H9 (cell line): ENCODE measurements at regions not wholly inside any gene's neighbourhood (a gene's known extent, or its start where the extent isn't known, plus 50 kb on each side); places are given as distances from the start of the nearest gene placed in this dataset.

Experiments
- DNase-seq: peaks from one replicate; pipeline ENCODE4 v3.0.0-alpha.2; 2017
- H2AFZ ChIP-seq: one replicate; pipeline ENCODE4 v1.6.1; 2013; ENCODE audit warnings: mild to moderate bottlenecking, low read length, control low read depth, moderate library complexity
- H2AK5ac ChIP-seq: 2 replicates; pipeline ENCODE4 v1.6.1; 2013; ENCODE audit warnings: low read length, control low read depth, mixed read lengths; ENCODE audit not compliant: insufficient read length
- H2BK120ac ChIP-seq: one replicate; pipeline ENCODE4 v1.6.1; 2013; ENCODE audit warnings: low read depth, mild to moderate bottlenecking, low read length, control low read depth, inconsistent platforms; ENCODE audit not compliant: poor library complexity, severe bottlenecking
- H2BK12ac ChIP-seq: 2 replicates; pipeline ENCODE4 v1.6.1; 2013; ENCODE audit warnings: low read length, control low read depth, mixed read lengths, low read depth; ENCODE audit not compliant: insufficient read length
- H2BK15ac ChIP-seq: 2 replicates; pipeline ENCODE4 v1.6.1; 2013; ENCODE audit warnings: low read depth, low read length, control low read depth
- H2BK20ac ChIP-seq: one replicate; pipeline ENCODE4 v1.6.1; 2013; ENCODE audit warnings: low read depth, mild to moderate bottlenecking, low read length, control low read depth, inconsistent platforms; ENCODE audit not compliant: poor library complexity, severe bottlenecking
- H2BK5ac ChIP-seq: 2 replicates; pipeline ENCODE4 v1.6.1; 2013; ENCODE audit warnings: low read length, control low read depth, mixed read lengths; ENCODE audit not compliant: insufficient read length
- H3K14ac ChIP-seq: 2 replicates; pipeline ENCODE4 v1.6.1; 2013; ENCODE audit warnings: low read length, control low read depth; ENCODE audit not compliant: insufficient read depth
- H3K18ac ChIP-seq: 2 replicates; pipeline ENCODE4 v1.6.1; 2013; ENCODE audit warnings: low read depth, mild to moderate bottlenecking, mixed read lengths, low read length, control low read depth; ENCODE audit not compliant: insufficient read length
- H3K23ac ChIP-seq: 2 replicates; pipeline ENCODE4 v1.6.1; 2013; ENCODE audit warnings: low read length, control low read depth, mixed read lengths, low read depth; ENCODE audit not compliant: insufficient read length
- H3K23me2 ChIP-seq: 2 replicates; pipeline ENCODE4 v1.6.1; 2013; ENCODE audit warnings: low read depth, mild to moderate bottlenecking, mixed read lengths, low read length, control low read depth; ENCODE audit not compliant: insufficient read length, poor library complexity, severe bottlenecking
- H3K27ac ChIP-seq: 2 replicates; pipeline ENCODE4 v1.5.1; 2013; ENCODE audit warnings: low read length, control low read depth, mixed read lengths, low read depth; ENCODE audit not compliant: insufficient read length
- H3K27me3 ChIP-seq: 2 replicates; pipeline ENCODE4 v1.6.1; 2013; ENCODE audit warnings: low read length, control low read depth, inconsistent platforms; ENCODE audit not compliant: insufficient read depth
- H3K4ac ChIP-seq: 2 replicates; pipeline ENCODE4 v1.6.1; 2013; ENCODE audit warnings: low read depth, mild to moderate bottlenecking, control low read depth, inconsistent platforms, low read length, moderate library complexity
- H3K4me1 ChIP-seq: 2 replicates; pipeline ENCODE4 v1.6.1; 2013; ENCODE audit warnings: low read length, control low read depth, inconsistent platforms; ENCODE audit not compliant: insufficient read depth
- H3K4me2 ChIP-seq: 2 replicates; pipeline ENCODE4 v1.6.1; 2013; ENCODE audit warnings: low read length, control low read depth, mixed read lengths; ENCODE audit not compliant: insufficient read length, insufficient read depth
- H3K56ac ChIP-seq: 2 replicates; pipeline ENCODE4 v1.6.1; 2013; ENCODE audit warnings: low read depth, mild to moderate bottlenecking, mixed read lengths, low read length, control low read depth; ENCODE audit not compliant: insufficient read length
- H3K79me1 ChIP-seq: 2 replicates; pipeline ENCODE4 v1.6.1; 2013; ENCODE audit warnings: low read depth, mild to moderate bottlenecking, moderate library complexity, low read length, control low read depth, inconsistent platforms; ENCODE audit not compliant: insufficient read depth, poor library complexity, severe bottlenecking
- H3K79me2 ChIP-seq: 2 replicates; pipeline ENCODE4 v1.6.1; 2013; ENCODE audit warnings: low read length, control low read depth, inconsistent platforms; ENCODE audit not compliant: insufficient read depth
- H3K9ac ChIP-seq: 2 replicates; pipeline ENCODE4 v1.6.1; 2013; ENCODE audit warnings: low read length, control low read depth, mixed read lengths; ENCODE audit not compliant: insufficient read length; ENCODE audit errors: extremely low read depth
- H3K9me3 ChIP-seq: one replicate; pipeline ENCODE4 v1.6.1; 2013; ENCODE audit warnings: low read depth, low read length, inconsistent platforms; ENCODE audit not compliant: control insufficient read depth
- H3T11ph ChIP-seq: one replicate; pipeline ENCODE4 v1.6.1; 2013; ENCODE audit warnings: mild to moderate bottlenecking, low read length, control low read depth, inconsistent platforms
- H4K20me1 ChIP-seq: one replicate; pipeline ENCODE4 v1.6.1; 2013; ENCODE audit not compliant: control insufficient read depth, insufficient read length, insufficient read depth
- H4K5ac ChIP-seq: 2 replicates; pipeline ENCODE4 v1.6.1; 2013; ENCODE audit warnings: low read depth, mild to moderate bottlenecking, mixed read lengths, low read length, control low read depth; ENCODE audit not compliant: insufficient read length
- H4K8ac ChIP-seq: replicated peaks from 2 replicates; pipeline ENCODE4 v1.6.1; 2013; ENCODE audit warnings: low read length, control low read depth, mixed read lengths, low read depth; ENCODE audit not compliant: insufficient read length
- H4K91ac ChIP-seq: 2 replicates; pipeline ENCODE4 v1.6.1; 2013; ENCODE audit warnings: low read depth, mild to moderate bottlenecking, moderate library complexity, mixed read lengths, low read length, control low read depth; ENCODE audit not compliant: insufficient read length
- H3K27ac Mint-ChIP-seq, 3 experiments: 2 replicates in 2 of 3; 3 replicates in 1 of 3; pipeline ENCODE4 v1.8.0; 2020 to 2021; ENCODE audit warnings: mixed read lengths in 3 of 3, mild to moderate bottlenecking in 1 of 3, moderate library complexity in 1 of 3
- H3K27me3 Mint-ChIP-seq: 2 replicates; pipeline ENCODE4 v1.8.0; 2021; ENCODE audit warnings: low read depth, mild to moderate bottlenecking, moderate library complexity, mixed read lengths
- H3K36me3 Mint-ChIP-seq, 3 experiments: 2 replicates in 2 of 3; 3 replicates in 1 of 3; pipeline ENCODE4 v1.8.0; 2020 to 2021; ENCODE audit warnings: low read depth in 3 of 3, mixed read lengths in 3 of 3; ENCODE audit not compliant: insufficient read depth in 1 of 3
- H3K4me1 Mint-ChIP-seq, 2 experiments: 2 replicates each; pipeline ENCODE4 v1.8.0; 2020; ENCODE audit warnings: mixed read lengths in 2 of 2
- H3K4me3 Mint-ChIP-seq, 2 experiments: 2 replicates in 1 of 2; 3 replicates in 1 of 2; pipeline ENCODE4 v1.8.0; 2020 to 2021; ENCODE audit warnings: mild to moderate bottlenecking in 2 of 2, mixed read lengths in 2 of 2, moderate library complexity in 1 of 2
- H3K9me3 Mint-ChIP-seq, 2 experiments: 2 replicates in 1 of 2; 3 replicates in 1 of 2; pipeline ENCODE4 v1.8.0; 2020; ENCODE audit warnings: mild to moderate bottlenecking in 2 of 2, mixed read lengths in 2 of 2, moderate library complexity in 1 of 2
- WGBS: extraction: QIAGEN DNeasy Blood & Tissue Kit; methylation state at CpG from one replicate; pipeline ENCODE4 v1.1.7; 2013; ENCODE audit warnings: missing lambda C conversion rate, low lambda C conversion rate, mixed read lengths; ENCODE audit not compliant: insufficient read length; ENCODE audit errors: extremely low coverage; 5-methylcytosine and 5-hydroxymethylcytosine counted together
- TF ChIP-seq, protein P1 (sequence below): fragments of 200-600 bp; sonication (generic); conservative IDR thresholded peaks from 3 replicates; pipeline ENCODE4 v1.8.0; 2021; ENCODE audit warnings: antibody characterized with exemption, mild to moderate bottlenecking

DNA sequence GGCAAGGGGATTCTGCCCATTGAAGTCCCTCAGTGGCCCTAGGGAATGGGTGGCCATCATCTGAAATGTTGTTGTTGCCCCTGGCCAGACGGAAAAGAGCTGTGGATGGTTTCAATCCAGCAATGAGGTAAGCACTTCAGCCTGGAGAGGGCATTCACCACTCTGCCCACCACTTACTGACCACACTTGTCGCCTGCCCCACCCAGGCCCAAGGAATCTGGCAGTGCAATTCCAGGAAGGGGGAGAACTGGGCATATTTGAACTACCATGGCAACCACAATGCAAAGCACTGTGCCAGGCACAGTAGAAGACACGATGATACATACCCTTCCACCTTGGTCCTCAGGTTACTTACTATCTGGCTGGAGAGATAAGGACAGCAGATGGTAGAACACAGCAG, 161.6 kb downstream of the PDGFRA start:
- H3K56ac ChIP-seq, result no peak overlapping the region
- H4K20me1 ChIP-seq, result no peaks in the 10 kb centered on the region
- no peak overlapping the region for H2AFZ ChIP-seq
- no peaks in the 10 kb centered on the region for H3K79me2 ChIP-seq
- H3K14ac ChIP-seq, result no peak overlapping the region
- H2BK12ac ChIP-seq, result no peak overlapping the region
- H3K4ac ChIP-seq, result no peak overlapping the region
- no peak overlapping the region for H3K23ac ChIP-seq
- no peaks in the 10 kb centered on the region; the same call in 1 of the 2 replicates for H3K27me3 Mint-ChIP-seq
- no peak overlapping the region for H2BK15ac ChIP-seq
- H3K4me1 Mint-ChIP-seq, result peaks cover 0 to 8% of the 10 kb centered on the region in 2 experiments; a peak in 2 of 4 replicates
- no peak overlapping the region for H3K27ac ChIP-seq
- no peak overlapping the region for H3K4me2 ChIP-seq
- H3K23me2 ChIP-seq, result no peaks in the 10 kb centered on the region
- H2AK5ac ChIP-seq, result no peak overlapping the region
- no peak for DNase-seq
- no peaks in the 10 kb centered on the region for H3K9me3 ChIP-seq
- H3K18ac ChIP-seq, result no peak overlapping the region
- no peak overlapping the region for H2BK5ac ChIP-seq
- H3K4me3 Mint-ChIP-seq, result no peak overlapping the region
- TF ChIP-seq, protein P1, sequence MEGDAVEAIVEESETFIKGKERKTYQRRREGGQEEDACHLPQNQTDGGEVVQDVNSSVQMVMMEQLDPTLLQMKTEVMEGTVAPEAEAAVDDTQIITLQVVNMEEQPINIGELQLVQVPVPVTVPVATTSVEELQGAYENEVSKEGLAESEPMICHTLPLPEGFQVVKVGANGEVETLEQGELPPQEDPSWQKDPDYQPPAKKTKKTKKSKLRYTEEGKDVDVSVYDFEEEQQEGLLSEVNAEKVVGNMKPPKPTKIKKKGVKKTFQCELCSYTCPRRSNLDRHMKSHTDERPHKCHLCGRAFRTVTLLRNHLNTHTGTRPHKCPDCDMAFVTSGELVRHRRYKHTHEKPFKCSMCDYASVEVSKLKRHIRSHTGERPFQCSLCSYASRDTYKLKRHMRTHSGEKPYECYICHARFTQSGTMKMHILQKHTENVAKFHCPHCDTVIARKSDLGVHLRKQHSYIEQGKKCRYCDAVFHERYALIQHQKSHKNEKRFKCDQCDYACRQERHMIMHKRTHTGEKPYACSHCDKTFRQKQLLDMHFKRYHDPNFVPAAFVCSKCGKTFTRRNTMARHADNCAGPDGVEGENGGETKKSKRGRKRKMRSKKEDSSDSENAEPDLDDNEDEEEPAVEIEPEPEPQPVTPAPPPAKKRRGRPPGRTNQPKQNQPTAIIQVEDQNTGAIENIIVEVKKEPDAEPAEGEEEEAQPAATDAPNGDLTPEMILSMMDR, result no peak
- H4K91ac ChIP-seq, result no peak overlapping the region
- no peaks in the 10 kb centered on the region for H3K79me1 ChIP-seq
- no peak overlapping the region for H4K5ac ChIP-seq
- H3K9ac ChIP-seq, result no peak overlapping the region
- H3K36me3 Mint-ChIP-seq, result no peaks in the 10 kb centered on the region
- H4K8ac ChIP-seq, result no peak overlapping the region
- H2BK20ac ChIP-seq, result no peak overlapping the region
- H3K9me3 Mint-ChIP-seq, result peaks cover 4 to 6% of the 10 kb centered on the region in 2 experiments; a peak in 4 of 5 replicates
- H3K27me3 ChIP-seq, result no peaks in the 10 kb centered on the region
- no peak overlapping the region for H3T11ph ChIP-seq
- no peak overlapping the region for H2BK120ac ChIP-seq
- no peaks in the 10 kb centered on the region for H3K4me1 ChIP-seq
- H3K27ac Mint-ChIP-seq, result no peak overlapping the region
- no CpG with 5 or more reads among the region's 3 CpGs for WGBS
